Activated CD4-positive, alpha-beta T cell treated with anti-CD3 and anti-CD28 coated beads, Interleukin-2, amount 10 ng/mL, durations not matched to agents 7 days and 5 days (primary cell): ENCODE measurements at regions not wholly inside any gene's neighbourhood (a gene's known extent, or its start where the extent isn't known, plus 50 kb on each side); places are given as distances from the start of the nearest gene placed in this dataset.
"Not testable (repeated sequence)": the region's sequence is repeated elsewhere in the genome, so short reads cannot be mapped to it uniquely, and the experiment has no call there.

Experiments
- CTCF ChIA-PET: fragments of 350-600 bp; sonication (Branson Sonifier 250); formaldehyde crosslinking; loops from one replicate; lab custom pipeline; 2021; ENCODE audit warnings: antibody characterized with exemption; lab: Charles Lee
- POLR2A ChIA-PET: fragments of 350-600 bp; sonication (Branson Sonifier 250); formaldehyde crosslinking; loops from one replicate; lab custom pipeline; 2021; ENCODE audit warnings: antibody characterized with exemption; lab: Charles Lee
- DNase-seq: peaks from one replicate; pipeline ENCODE4 v3.0.0-alpha.2; 2020
- H3K27ac Mint-ChIP-seq: one replicate; pipeline ENCODE4 v1.8.0; 2021; ENCODE audit warnings: mild to moderate bottlenecking, moderate library complexity, mixed read lengths
- H3K27me3 Mint-ChIP-seq: one replicate; pipeline ENCODE4 v1.8.0; 2021; ENCODE audit warnings: mixed read lengths
- H3K36me3 Mint-ChIP-seq: one replicate; pipeline ENCODE4 v1.8.0; 2021; ENCODE audit warnings: low read depth, mixed read lengths
- H3K4me1 Mint-ChIP-seq: one replicate; pipeline ENCODE4 v1.8.0; 2021; ENCODE audit warnings: mixed read lengths
- H3K4me3 Mint-ChIP-seq: one replicate; pipeline ENCODE4 v1.8.0; 2021; ENCODE audit warnings: mild to moderate bottlenecking, moderate library complexity, mixed read lengths
- H3K9me3 Mint-ChIP-seq: one replicate; pipeline ENCODE4 v1.8.0; 2021; ENCODE audit warnings: mixed read lengths

DNA sequence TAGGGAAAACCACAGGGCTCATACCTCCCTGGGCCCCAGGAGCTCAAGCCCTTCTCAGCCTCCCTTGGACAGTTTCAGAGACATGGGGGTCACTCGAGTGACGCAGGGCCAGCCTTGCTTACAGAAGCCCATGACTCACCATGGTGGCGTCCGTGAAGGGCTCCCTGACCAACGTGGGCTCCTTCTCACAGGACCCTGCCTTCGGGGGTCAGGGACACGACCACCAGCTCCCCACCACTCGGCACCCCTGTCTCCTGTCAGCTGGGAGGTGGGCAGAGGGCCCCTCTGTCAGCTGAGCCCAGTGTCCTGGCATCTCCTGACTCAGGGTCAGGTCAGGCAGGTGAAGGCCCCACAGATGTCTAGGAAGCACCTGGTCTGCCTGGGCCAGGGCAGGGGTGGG is 126.3 kb upstream of the ANO1 start:
- ChIA-PET POLR2A (no interaction called here), CTCF (no interaction called here)
- H3K4me3 Mint-ChIP-seq: no peak overlapping the region

GRCh38 chr11:69952229-69952975 is 125.7 kb upstream of the ANO1 start:
- H3K4me3 Mint-ChIP-seq, H3K4me1 Mint-ChIP-seq, H3K9me3 Mint-ChIP-seq, POLR2A ChIA-PET, H3K27ac Mint-ChIP-seq, DNase-seq, H3K36me3 Mint-ChIP-seq, CTCF ChIA-PET, H3K27me3 Mint-ChIP-seq: not testable (repeated sequence)

More for the DNA sequence above, 126.3 kb upstream of the ANO1 start:
- DNase-seq: no peak
- Mint-ChIP-seq H3K4me1 (no peaks in the 10 kb centered on the region), H3K27me3 (no peaks in the 10 kb centered on the region), H3K36me3 (no peaks in the 10 kb centered on the region), H3K27ac (no peak overlapping the region), H3K9me3 (no peaks in the 10 kb centered on the region)

DNA sequence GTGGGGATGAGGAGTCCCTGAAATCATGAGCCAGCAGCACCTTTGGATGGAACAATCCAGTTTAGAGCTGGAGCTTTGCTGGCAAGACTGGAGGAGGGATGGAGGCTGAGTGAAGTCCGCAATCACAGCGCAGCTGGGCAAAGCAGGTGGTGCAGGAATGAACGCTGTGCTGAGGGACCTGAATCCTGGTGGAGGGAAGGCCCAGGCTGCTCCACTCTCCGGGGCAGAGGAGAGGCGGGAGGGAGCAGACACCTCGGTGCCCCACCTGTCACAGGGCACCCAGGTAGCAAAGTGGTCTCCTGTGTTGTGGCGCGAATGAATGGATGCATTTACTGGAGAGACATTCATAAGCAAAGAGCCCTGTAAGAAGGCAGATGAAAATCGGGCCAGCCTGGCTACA is 124.8 kb upstream of the ANO1 start:
- ChIA-PET CTCF (no interaction called here), POLR2A (no interaction called here)
- Mint-ChIP-seq H3K4me3 (no peak overlapping the region), H3K4me1 (no peaks in the 10 kb centered on the region), H3K9me3 (no peaks in the 10 kb centered on the region), H3K36me3 (no peaks in the 10 kb centered on the region), H3K27me3 (no peaks in the 10 kb centered on the region), H3K27ac (no peak overlapping the region)
- DNase-seq: no peak

DNA sequence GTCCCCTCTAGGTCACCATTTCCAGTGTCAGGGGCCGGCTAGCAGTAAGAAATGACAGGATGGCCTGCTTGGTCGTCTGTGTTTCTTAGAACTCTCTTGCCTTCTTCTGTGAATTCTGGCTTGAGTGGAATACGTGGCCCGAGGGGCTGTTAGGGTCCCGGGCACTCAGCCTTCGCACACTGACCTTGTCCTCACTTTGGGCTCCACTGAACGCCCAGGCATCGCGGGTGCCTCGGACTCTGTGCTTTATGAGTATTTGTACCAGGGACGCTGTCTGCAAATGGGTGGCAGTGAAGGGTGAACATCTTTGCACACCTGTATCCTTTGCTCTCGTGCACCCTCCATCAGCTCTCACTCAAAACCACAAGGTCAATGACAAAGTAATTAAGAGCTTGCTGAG is 123.4 kb upstream of the ANO1 start:
- no peak for DNase-seq
- Mint-ChIP-seq H3K4me3 (no peak overlapping the region), H3K4me1 (no peaks in the 10 kb centered on the region), H3K27ac (no peak overlapping the region), H3K27me3 (no peaks in the 10 kb centered on the region), H3K36me3 (no peaks in the 10 kb centered on the region), H3K9me3 (no peaks in the 10 kb centered on the region)
- POLR2A ChIA-PET: no interaction called here
- CTCF ChIA-PET: no interaction called here

GRCh38 chr11:69956669-69957190 is 121.4 kb upstream of the ANO1 start:
- Mint-ChIP-seq H3K4me3 (no peak overlapping the region), H3K36me3 (no peaks in the 10 kb centered on the region), H3K27me3 (no peaks in the 10 kb centered on the region), H3K4me1 (no peaks in the 10 kb centered on the region), H3K9me3 (no peaks in the 10 kb centered on the region), H3K27ac (no peak overlapping the region)
- DNase-seq: no peak
- CTCF ChIA-PET: interaction anchor here (1.5 kb wide), 1 partner anchor 45 kb away, joined by 4 read pairs; no protein-coding TSS in a partner anchor
- POLR2A ChIA-PET: no interaction called here

- POLR2A ChIA-PET: no interaction called here
- no peaks in the 10 kb centered on the region for H3K27me3 Mint-ChIP-seq
- H3K4me3 Mint-ChIP-seq: no peak overlapping the region
- H3K27ac Mint-ChIP-seq: no peak overlapping the region
- no peak for DNase-seq
- no peaks in the 10 kb centered on the region for H3K4me1 Mint-ChIP-seq
- no peaks in the 10 kb centered on the region for H3K9me3 Mint-ChIP-seq
- H3K36me3 Mint-ChIP-seq: no peaks in the 10 kb centered on the region
- CTCF ChIA-PET: interaction anchor here (1.5 kb wide), 1 partner anchor 44 kb away, joined by 4 read pairs; no protein-coding TSS in a partner anchor
Measured at GRCh38 chr11:69957849-69958248, 120.3 kb upstream of the ANO1 start.

GRCh38 chr11:69958308-69958707 is 119.8 kb upstream of the ANO1 start:
- Mint-ChIP-seq H3K4me1 (no peaks in the 10 kb centered on the region), H3K27me3 (no peaks in the 10 kb centered on the region), H3K9me3 (no peaks in the 10 kb centered on the region)

GRCh38 chr11:69959461-69959860 is 118.7 kb upstream of the ANO1 start:
- ChIA-PET CTCF (no interaction called here), POLR2A (no interaction called here)
- H3K27me3 Mint-ChIP-seq: no peaks in the 10 kb centered on the region
- H3K36me3 Mint-ChIP-seq: no peaks in the 10 kb centered on the region
- no peak for DNase-seq
- no peak overlapping the region for H3K4me3 Mint-ChIP-seq
- no peak overlapping the region for H3K27ac Mint-ChIP-seq
- H3K9me3 Mint-ChIP-seq: no peaks in the 10 kb centered on the region
- H3K4me1 Mint-ChIP-seq: no peaks in the 10 kb centered on the region

More at GRCh38 chr11:69958308-69958707, 119.8 kb upstream of the ANO1 start:
- no peak for DNase-seq
- H3K27ac Mint-ChIP-seq: no peak overlapping the region
- H3K4me3 Mint-ChIP-seq: no peak overlapping the region
- H3K36me3 Mint-ChIP-seq: no peaks in the 10 kb centered on the region
- POLR2A ChIA-PET: no interaction called here
- CTCF ChIA-PET: no interaction called here

DNA sequence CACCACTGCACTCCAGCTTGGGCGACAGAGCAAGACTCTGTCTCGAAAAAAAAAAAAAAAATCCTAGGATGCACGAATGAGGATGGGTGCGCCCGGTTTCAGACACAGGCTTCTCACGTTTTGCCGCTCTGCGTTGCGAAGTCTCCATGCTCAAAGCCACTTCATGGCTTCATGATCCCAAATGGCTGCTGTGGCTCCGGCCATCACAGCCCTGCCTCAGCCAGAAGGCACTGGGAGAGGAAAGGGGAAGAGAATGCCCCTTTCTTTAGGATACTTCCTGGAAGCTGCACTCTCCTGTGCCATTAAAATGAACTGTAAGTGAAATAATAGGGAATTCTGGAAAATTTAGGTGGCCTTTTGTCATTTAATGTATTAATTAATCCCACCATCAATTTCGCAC is 116.4 kb upstream of the ANO1 start:
- Mint-ChIP-seq H3K4me3 (no peak overlapping the region), H3K4me1 (no peaks in the 10 kb centered on the region), H3K27ac (no peak overlapping the region), H3K36me3 (no peaks in the 10 kb centered on the region), H3K27me3 (no peaks in the 10 kb centered on the region), H3K9me3 (no peaks in the 10 kb centered on the region)
- POLR2A ChIA-PET: no interaction called here
- CTCF ChIA-PET: interaction anchor here (0.6 kb wide), 1 partner anchor 113 kb away, joined by 3 read pairs; no protein-coding TSS in a partner anchor
- no peak for DNase-seq

- no peak overlapping the region for H3K27ac Mint-ChIP-seq
- no peak overlapping the region for H3K4me3 Mint-ChIP-seq
- no peak for DNase-seq
- H3K4me1 Mint-ChIP-seq: no peaks in the 10 kb centered on the region
- no peaks in the 10 kb centered on the region for H3K9me3 Mint-ChIP-seq
- H3K27me3 Mint-ChIP-seq: no peaks in the 10 kb centered on the region
- ChIA-PET POLR2A (no interaction called here), CTCF (no interaction called here)
- no peaks in the 10 kb centered on the region for H3K36me3 Mint-ChIP-seq
Measured at GRCh38 chr11:69962152-69962551, 116.0 kb upstream of the ANO1 start.

- H3K4me3 Mint-ChIP-seq: no peak overlapping the region
- no peak overlapping the region for H3K27ac Mint-ChIP-seq
- no peaks in the 10 kb centered on the region for H3K36me3 Mint-ChIP-seq
- ChIA-PET CTCF (no interaction called here), POLR2A (no interaction called here)
- H3K9me3 Mint-ChIP-seq: no peaks in the 10 kb centered on the region
- H3K27me3 Mint-ChIP-seq: no peaks in the 10 kb centered on the region
- no peak for DNase-seq
- H3K4me1 Mint-ChIP-seq: no peaks in the 10 kb centered on the region
Measured at GRCh38 chr11:69963533-69964246, 114.4 kb upstream of the ANO1 start.

GRCh38 chr11:69964247-69964643 is 113.9 kb upstream of the ANO1 start:
- H3K9me3 Mint-ChIP-seq: no peaks in the 10 kb centered on the region
- H3K27me3 Mint-ChIP-seq: no peaks in the 10 kb centered on the region
- no peaks in the 10 kb centered on the region for H3K36me3 Mint-ChIP-seq
- ChIA-PET CTCF (no interaction called here), POLR2A (no interaction called here)
- no peak for DNase-seq
- no peaks in the 10 kb centered on the region for H3K4me1 Mint-ChIP-seq
- H3K4me3 Mint-ChIP-seq: no peak overlapping the region
- H3K27ac Mint-ChIP-seq: no peak overlapping the region

- Mint-ChIP-seq H3K4me1 (peaks cover 8% of the 10 kb centered on the region), H3K36me3 (no peaks in the 10 kb centered on the region), H3K4me3 (no peak overlapping the region), H3K9me3 (no peaks in the 10 kb centered on the region), H3K27ac (no peak overlapping the region), H3K27me3 (no peaks in the 10 kb centered on the region)
- DNase-seq: no peak
- CTCF ChIA-PET: no interaction called here
- POLR2A ChIA-PET: no interaction called here
Measured at GRCh38 chr11:69965821-69966582, 112.1 kb upstream of the ANO1 start.
